GM18526 (cell line): ENCODE measurements at regions not wholly inside any gene's neighbourhood (a gene's known extent, or its start where the extent isn't known, plus 50 kb on each side); places are given as distances from the start of the nearest gene placed in this dataset.

Experiments used
- POLR2A ChIP-seq: IDR thresholded peaks from 3 replicates; pipeline ENCODE4 v1.6.1; 2011; ENCODE audit not compliant: insufficient read length; ENCODE audit errors: extremely low read depth

- TF ChIP-seq POLR2A, result no peak
Measured at GRCh38 chr10:78405736-78406135, 372.1 kb downstream of the RPS24 start.

- no peak for TF ChIP-seq POLR2A
Measured at GRCh38 chr10:78406648-78407008, 373.0 kb downstream of the RPS24 start.

DNA sequence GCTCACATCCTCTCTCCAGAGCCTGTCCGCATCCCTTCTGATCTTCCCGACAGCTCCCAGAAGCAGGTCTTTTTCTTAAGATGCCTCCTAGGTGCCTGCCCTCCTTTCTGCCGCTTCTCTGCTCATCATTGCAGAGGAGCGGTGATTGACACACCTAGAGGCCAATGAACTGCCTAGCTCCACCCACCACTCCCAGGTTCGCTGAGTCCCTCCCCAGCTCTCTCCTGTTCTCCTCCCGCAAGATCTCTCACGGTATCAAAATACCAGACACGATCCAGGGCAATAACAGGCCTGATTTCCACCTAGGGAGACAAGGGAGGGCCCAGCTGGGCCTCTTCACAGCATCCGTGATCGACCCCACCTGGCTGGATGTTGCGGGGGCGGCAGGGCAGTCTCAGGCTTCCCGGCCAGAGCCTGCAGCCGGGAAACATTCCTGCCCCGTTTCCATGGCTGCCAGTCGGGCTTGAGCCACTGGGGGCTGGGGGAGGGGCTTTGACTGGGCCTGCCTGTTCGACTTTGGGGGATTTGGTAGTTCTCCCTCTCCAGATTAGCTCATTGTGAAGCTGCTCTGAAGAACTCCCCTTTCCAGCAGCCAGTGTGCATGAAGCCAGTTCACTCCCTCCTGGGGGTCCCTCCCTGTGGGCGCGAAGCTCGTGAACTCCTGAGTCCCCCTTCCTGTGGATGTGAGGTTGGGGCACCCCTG is 373.5 kb downstream of the RPS24 start:
- TF ChIP-seq POLR2A, result no peak

- TF ChIP-seq POLR2A, result no peak
Measured at GRCh38 chr10:78407966-78408365, 374.3 kb downstream of the RPS24 start.

DNA sequence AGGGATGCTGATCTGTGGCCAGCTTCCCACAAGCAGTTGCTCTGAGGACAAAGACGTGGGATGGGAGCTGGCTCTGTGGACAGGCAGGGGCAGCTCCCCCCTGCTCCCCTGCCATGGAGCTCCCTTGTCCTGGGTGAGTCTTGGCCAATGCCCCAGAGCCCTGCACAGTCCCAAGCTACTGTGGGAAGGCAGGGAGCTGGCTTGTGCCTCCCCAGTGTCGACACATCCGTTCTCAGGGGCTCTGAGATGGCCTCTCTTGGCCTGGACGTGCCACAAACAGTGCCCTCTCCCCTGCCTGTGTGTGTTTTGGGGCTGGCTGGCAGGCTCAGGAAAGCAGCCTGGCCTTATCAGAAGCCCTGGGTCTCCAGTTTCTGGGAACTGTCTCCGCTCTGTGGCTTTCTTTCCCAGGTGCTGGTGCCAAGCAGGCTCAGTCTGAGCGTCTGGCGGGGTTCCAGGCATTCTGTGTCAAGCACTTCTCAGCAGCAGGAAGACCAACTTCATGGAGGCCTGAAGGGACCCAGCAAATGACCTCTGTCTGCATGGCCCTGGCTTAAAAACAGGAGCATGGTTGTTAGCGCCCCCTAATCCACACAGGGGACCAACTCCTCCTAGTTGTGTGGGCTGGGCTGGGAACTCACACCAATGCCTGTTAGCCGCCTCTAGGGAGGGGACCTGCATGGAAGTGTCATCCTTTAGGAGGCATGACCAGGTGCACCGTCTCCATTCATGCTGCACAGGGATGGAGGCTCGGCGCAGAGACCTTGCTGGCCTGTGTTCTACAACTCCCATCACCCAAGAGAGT is 375.2 kb downstream of the RPS24 start:
- TF ChIP-seq POLR2A, result no peak

DNA sequence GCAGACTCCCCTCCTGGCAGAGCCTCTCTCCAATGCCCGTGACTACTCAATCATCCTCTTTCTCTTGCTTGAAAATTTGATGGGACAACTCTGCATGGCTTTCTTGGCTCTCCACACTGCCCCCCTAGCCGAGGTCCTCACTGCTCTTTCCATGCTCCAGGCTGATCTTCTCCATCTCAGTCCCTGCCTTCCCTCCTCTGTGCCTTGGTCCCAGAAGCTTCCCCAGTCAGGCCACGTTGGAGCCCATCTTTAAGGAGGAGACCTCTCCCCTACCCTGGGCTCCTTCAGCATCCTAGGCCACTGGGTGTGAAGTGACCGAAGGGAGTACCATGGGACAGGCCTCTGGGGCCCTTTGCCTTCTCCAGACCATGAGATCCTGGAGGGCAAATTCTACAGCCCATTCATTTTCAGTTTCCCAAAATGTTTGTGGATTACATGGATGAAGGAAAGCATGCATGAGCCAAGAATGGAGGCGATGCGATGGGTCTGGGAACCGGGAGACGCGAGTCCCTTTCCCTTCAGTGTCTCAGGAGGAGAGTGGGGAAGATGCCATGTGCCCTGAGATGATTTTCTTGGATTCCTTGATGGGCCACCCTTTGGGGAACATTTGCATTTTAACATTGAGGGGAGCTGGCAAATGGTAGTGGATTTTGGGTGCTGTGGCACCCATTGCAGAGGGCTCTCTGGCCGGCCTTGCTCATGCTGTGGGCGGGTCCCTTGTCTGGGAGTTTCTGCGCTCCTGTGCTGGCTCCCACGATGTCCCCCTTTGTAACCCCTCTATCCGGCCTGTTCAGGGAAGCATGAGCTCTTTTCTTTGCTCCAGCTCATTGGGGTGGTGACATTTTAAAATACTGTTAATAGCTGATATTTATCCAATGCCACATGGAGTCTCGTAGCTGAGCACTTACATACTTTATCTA is 376.6 kb downstream of the RPS24 start:
- TF ChIP-seq POLR2A, result no peak

DNA sequence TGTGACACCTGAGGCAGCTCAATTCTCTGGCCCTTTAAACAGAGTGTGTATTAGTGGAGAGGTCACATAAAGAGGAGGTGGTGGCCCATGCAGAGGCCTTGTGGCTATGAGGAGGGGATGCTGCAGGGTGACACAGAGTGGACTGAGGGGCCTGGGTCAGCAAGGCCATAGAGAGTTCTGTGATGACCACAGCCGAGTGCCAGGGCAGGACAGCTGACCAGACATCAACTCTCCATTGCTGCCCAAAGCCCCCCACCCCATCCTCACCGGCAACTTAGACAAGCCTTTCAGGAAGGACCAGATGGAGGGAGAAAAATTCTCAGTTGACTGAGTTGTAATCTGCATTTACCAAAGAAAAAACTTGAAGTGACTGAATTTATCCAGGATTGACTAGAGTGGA is 378.1 kb downstream of the RPS24 start:
- TF ChIP-seq POLR2A, result no peak

DNA sequence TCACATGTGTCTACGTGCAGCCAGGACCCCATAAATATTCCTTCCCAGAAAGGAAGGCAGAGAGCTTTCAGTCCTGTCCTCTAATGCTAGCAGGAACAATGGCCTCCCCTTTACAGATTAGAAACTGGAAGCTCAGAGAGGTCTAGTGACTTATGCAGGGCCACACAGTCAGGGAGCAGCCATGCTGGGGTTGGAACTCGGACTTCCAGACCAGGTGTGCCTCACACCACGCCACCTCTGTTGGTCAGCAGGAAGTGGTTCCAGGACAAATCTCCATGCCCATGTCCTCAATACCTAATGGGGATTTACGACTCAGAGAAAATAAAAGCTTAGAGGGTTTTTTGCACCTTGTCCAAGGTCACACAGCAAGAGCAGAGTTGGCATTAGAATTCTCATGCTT is 378.9 kb downstream of the RPS24 start:
- TF ChIP-seq POLR2A, result no peak

DNA sequence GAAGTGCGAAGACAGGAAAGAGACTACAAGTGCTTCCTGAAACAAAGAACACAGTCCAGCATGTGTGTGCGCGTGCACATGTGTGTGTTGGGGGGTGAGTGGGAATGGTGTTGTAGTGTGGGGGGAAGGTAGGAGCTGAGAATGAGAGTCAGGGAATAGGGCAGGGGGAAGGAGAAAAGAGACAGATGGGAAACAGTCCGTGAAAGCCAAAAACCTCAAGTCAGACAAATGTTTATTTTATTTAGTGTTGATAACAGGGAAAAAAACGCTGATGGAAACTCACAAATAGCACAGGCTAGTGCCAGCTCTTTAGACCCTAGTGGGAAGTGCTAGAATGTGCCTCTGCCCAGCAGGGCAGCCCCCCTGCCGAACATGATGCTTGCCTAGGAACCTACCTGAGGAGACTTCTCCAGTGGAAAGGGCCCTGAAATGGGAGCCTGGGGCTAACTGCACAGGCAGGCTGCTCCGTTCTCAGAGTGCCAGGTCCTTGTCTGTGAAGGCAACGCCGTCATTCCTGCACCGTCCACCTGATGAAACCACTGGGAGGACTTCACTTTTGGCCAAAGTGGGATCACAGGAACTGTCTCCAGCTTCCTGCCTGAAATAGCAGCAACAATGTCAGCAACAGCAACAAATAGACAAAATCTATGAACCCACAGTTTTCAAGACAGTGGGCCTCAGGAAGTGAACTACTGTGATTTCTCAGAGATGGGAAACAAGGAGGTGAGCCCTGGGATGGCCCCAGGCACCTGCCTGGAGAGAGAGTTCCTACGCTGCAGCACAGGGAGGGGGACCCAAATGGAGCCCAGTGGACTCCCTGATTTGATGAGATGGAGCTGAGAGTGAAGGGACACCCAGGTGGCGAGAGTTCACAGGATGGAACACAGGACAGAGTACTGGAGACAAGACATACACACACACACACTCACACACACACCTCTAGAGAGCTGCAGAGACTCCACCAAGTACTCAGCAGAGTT is 379.7 kb downstream of the RPS24 start:
- no peak for TF ChIP-seq POLR2A

GRCh38 chr10:78414380-78414779 is 380.7 kb downstream of the RPS24 start:
- TF ChIP-seq POLR2A, result no peak

GRCh38 chr10:78415111-78415510 is 381.4 kb downstream of the RPS24 start:
- TF ChIP-seq POLR2A, result no peak

DNA sequence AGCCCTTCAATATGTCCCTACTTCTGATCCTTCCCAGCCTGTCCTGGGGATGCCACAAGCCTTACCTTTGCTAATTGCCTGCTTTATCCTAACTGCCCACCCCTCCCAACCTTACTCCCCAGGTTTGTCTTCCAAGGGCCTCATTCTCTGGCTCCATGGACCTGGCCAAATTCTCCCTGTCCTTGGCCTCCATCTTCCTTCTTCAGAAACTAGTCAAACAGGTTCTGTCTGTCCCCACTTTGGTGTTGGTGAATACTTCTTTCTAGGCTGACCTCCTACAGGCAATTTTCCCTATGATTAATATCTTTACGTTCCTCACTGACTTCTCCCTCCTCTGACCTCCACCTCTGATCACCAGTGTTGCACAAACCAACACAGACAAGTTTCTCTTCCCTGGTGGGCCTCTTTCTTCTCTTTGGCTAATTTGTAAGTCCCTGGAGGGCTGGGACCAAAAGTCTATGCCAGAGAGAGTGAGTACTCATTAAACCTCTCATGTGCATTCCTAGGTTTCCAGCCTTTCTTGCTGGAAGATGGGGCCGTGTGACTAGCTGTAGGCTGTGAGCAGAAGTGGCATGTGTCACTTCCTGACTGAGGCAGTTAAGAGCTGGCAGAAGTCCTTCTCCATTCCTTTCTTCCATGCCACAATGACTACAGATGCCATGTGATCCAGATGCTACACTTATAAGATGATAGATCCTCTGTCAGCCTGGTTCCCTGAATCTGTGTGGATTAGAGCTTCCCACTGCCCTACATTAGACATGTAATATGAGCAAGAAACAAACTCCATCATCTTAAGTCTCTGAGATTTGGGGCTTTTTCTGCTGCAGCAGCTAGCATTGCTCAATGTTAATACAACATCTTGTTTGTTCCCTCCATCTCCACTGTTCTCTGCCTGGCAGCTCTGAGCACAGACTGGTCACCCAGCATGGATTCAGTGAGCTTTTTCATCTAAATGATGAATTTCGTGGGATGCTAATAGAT is 382.7 kb downstream of the RPS24 start:
- no peak for TF ChIP-seq POLR2A
